Karpas-422 (cell line): ENCODE measurements at regions not wholly inside any gene's neighbourhood (a gene's known extent, or its start where the extent isn't known, plus 50 kb on each side); places are given as distances from the start of the nearest gene placed in this dataset.
"Not testable (repeated sequence)": the region's sequence is repeated elsewhere in the genome, so short reads cannot be mapped to it uniquely, and the experiment has no call there.

Experiments used
- DNase-seq: peaks from one replicate; pipeline ENCODE4 v3.0.0-alpha.2; 2015
- H2AFZ ChIP-seq: fragments of 200-600 bp; sonication (generic); 2 replicates; pipeline ENCODE4 v1.6.1; 2014; ENCODE audit warnings: antibody characterized with exemption, low read length, mixed read lengths
- H3K27ac ChIP-seq: fragments of 200-600 bp; sonication (generic); 2 replicates; pipeline ENCODE4 v1.5.1; 2014; ENCODE audit warnings: mild to moderate bottlenecking, low read length, moderate library complexity
- H3K27me3 ChIP-seq: fragments of 200-600 bp; sonication (generic); 2 replicates; pipeline ENCODE4 v1.6.1; 2014; ENCODE audit warnings: low read length, mixed read lengths
- H3K36me3 ChIP-seq: fragments of 200-600 bp; sonication (generic); 2 replicates; pipeline ENCODE4 v1.6.1; 2014; ENCODE audit warnings: low read length, mixed read lengths; ENCODE audit not compliant: insufficient read depth
- H3K4me1 ChIP-seq: fragments of 200-600 bp; sonication (generic); 2 replicates; pipeline ENCODE4 v1.6.1; 2014; ENCODE audit warnings: mild to moderate bottlenecking, low read length, mixed read lengths
- H3K4me2 ChIP-seq: fragments of 200-600 bp; sonication (generic); 2 replicates; pipeline ENCODE4 v1.6.1; 2014; ENCODE audit warnings: low read length, low read depth, mild to moderate bottlenecking; ENCODE audit not compliant: poor library complexity, severe bottlenecking
- H3K4me3 ChIP-seq: fragments of 200-600 bp; sonication (generic); 2 replicates; pipeline ENCODE4 v1.5.1; 2014; ENCODE audit warnings: mild to moderate bottlenecking, antibody characterized with exemption, low read length, mixed read lengths
- H3K79me2 ChIP-seq: fragments of 200-600 bp; sonication (generic); 2 replicates; pipeline ENCODE4 v1.6.1; 2014; ENCODE audit warnings: mild to moderate bottlenecking, low read length, mixed read lengths
- H3K9ac ChIP-seq: fragments of 200-600 bp; sonication (generic); 2 replicates; pipeline ENCODE4 v1.6.0; 2014; ENCODE audit warnings: low read length
- H3K9me2 ChIP-seq: fragments of 200-600 bp; sonication (generic), shearing (Covaris generic); replicated peaks from 2 replicates; pipeline ENCODE4 v1.6.0; 2014; ENCODE audit warnings: mild to moderate bottlenecking, low read length, moderate library complexity; ENCODE audit not compliant: insufficient read depth
- H3K9me3 ChIP-seq: fragments of 300-700, 200-600 bp; sonication (generic); 2 replicates; pipeline ENCODE4 v1.6.1; 2014; ENCODE audit warnings: low read length, mixed read lengths
- H4K20me1 ChIP-seq: fragments of 200-600 bp; sonication (generic); 2 replicates; pipeline ENCODE4 v1.6.1; 2014; ENCODE audit warnings: mild to moderate bottlenecking, antibody characterized with exemption, low read length, low read depth; ENCODE audit not compliant: insufficient read depth

DNA sequence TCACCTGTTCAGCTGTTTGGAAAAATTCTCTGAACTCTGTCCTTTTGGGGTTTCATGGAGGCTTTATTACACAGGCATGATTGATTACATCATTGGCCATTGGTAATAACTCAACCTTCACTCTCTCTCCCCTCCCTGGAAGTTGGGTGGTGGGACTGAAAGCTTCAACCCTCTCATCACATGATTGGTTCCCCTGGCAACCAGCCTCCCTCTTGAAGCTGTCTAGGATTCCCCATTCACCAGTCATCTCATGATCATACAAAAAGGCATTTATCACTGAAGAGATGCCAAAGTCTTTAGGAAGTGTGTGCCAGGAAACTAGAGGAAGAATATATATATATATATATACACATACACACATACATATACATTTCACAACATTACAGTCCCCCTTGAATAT, 228.5 kb downstream of the ZNF326 start:
- no peaks in the 10 kb centered on the region for H3K9me3 ChIP-seq
- H2AFZ ChIP-seq, result no peak overlapping the region
- H3K79me2 ChIP-seq, result no peaks in the 10 kb centered on the region
- H3K36me3 ChIP-seq, result no peaks in the 10 kb centered on the region
- no peak for DNase-seq
- no peak overlapping the region for H3K9ac ChIP-seq
- no peak overlapping the region for H3K4me2 ChIP-seq
- no peak overlapping the region for H3K27ac ChIP-seq
- H4K20me1 ChIP-seq, result no peaks in the 10 kb centered on the region
- no peaks in the 10 kb centered on the region for H3K4me1 ChIP-seq
- no peaks in the 10 kb centered on the region for H3K9me2 ChIP-seq
- no peaks in the 10 kb centered on the region for H3K27me3 ChIP-seq
- no peak overlapping the region for H3K4me3 ChIP-seq

DNA sequence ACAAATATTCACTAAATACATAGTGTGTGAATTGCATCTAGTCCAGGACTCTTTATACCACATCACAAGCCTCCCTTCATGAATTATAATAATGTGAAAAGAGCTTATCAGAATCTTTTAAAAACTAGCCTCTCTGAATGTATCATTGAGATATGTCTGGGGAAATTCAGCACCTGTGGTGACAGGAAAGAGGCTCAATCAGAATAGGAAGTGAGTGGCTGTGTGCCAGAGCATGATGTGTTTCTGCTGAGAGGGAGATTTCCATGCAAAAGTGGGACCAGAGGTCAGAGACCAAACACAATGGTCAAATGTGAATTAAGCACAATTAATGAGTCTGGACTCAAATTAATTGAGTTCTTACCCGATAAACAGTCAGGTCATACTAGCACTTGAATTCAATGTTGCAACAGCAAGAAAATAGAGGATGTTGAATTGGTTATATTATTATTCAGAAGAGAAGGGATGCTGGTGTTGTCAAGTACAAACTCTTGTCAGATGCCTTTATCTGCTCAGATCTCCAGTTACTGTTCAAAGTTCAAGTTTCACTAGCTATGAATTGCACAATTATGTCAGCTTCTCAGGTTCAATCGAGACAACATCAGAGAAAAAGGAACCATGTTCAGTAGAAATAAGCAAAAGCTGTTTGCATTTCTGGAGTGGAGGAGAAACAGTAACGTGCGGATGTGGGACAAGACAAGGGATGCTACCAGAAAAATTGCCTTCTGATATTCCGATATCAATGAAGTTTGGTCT, 226.2 kb downstream of the ZNF326 start:
- Histone ChIP-seq H3K4me2 (no peak overlapping the region), H3K9me3 (no peaks in the 10 kb centered on the region), H3K27me3 (no peaks in the 10 kb centered on the region), H3K79me2 (no peaks in the 10 kb centered on the region), H2AFZ (no peak overlapping the region), H3K9ac (no peak overlapping the region), H3K4me3 (no peak overlapping the region), H3K9me2 (no peaks in the 10 kb centered on the region), H3K27ac (no peak overlapping the region), H3K4me1 (no peaks in the 10 kb centered on the region), H4K20me1 (no peaks in the 10 kb centered on the region), H3K36me3 (no peaks in the 10 kb centered on the region)
- no peak for DNase-seq

DNA sequence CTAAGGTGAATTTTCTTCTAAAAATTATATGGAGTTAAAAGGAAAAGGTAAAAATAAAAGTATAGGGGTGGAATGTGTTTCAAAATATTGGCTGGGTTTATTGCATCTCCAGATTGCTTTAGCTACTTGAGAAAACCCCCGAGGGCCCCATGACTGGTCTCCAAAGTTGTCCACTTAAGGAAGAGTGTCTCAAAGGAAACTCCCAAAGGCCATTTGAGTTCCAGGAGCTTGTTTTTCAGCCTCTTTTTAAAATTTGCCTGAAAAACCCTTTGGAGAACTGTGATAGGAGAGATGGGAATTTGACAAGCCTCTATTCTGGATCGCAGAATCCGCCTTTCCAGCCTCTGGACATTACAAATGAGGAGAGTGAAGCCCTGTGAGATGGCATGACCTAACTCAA, 225.6 kb downstream of the ZNF326 start:
- Histone ChIP-seq H3K9ac (no peak overlapping the region), H3K9me2 (no peaks in the 10 kb centered on the region), H3K4me2 (no peak overlapping the region), H3K27me3 (no peaks in the 10 kb centered on the region), H3K9me3 (no peaks in the 10 kb centered on the region), H2AFZ (no peak overlapping the region), H3K4me3 (no peak overlapping the region), H3K27ac (no peak overlapping the region), H3K36me3 (no peaks in the 10 kb centered on the region), H4K20me1 (no peaks in the 10 kb centered on the region), H3K4me1 (no peaks in the 10 kb centered on the region), H3K79me2 (no peaks in the 10 kb centered on the region)
- no peak for DNase-seq

DNA sequence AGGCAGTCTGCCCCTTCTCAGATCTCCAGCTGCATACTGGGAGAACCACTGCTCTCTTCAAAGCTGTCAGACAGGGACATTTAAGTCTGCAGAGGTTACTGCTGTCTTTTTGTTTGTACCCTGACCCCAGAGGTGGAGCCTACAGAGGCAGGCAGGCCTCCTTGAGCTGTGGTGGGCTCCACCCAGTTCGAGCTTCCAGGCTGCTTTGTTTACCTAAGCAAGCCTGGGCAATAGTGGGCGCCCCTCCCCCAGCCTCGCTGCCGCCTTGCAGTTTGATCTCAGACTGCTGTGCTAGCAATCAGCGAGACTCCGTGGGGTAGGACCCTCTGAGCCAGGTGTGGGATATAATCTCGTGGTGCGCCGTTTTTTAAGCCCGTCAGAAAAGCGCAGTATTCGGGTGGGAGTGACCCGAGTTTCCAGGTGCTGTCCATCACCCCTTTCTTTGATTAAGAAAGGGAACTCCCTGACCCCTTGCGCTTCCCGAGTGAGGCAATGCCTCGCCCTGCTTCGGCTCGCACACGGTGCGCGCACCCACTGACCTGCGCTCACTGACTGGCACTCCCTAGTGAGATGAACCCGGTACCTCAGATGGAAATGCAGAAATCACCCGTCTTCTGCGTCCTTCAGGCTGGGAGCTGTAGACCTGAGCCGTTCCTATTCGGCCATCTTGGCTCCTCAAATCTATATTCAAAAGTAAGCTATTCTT, 224.4 kb downstream of the ZNF326 start:
- not testable (repeated sequence) for H4K20me1 ChIP-seq, H3K4me3 ChIP-seq, H3K4me1 ChIP-seq, H2AFZ ChIP-seq, H3K27ac ChIP-seq, H3K36me3 ChIP-seq, H3K9ac ChIP-seq, H3K27me3 ChIP-seq, DNase-seq, H3K79me2 ChIP-seq, H3K9me2 ChIP-seq, H3K4me2 ChIP-seq, H3K9me3 ChIP-seq

DNA sequence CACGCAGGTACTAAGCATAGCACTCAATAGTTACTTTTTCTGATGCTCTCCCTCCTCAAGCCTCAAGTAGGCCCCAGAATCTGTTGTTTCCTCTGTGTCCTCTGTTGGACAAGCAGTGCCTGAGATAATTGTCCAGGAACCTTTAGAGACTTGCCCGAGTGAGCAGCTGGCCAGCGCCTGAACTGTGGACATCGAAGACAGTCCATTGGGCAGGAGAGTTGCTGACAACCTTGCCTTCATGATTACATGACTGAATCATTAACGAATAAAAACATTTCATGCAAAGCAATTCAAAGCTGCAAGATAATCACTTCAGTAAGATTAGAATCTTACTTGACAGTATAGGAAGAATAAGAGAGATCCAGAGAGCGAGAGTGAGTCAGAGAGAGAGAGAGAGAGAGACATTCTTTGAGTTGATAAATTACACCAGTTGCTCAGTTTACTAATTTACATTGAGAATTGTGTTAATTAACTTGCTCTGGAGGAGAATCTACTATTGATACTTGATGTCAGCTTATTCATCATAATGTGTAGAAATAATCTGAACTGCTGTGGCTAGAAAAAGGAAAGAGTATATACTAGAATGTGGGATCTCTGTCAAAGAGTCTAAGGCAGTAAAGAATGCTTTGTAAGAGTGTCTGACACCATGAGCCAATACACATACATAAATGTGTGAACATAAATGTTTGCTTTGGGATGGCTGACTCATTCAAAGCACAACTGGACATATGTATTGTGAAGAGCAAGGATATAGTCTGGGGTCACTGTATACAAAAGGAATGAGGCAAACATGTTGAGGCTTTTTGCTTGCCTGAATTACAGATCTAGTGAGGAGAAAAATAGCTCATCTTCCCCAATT, 216.0 kb downstream of the ZNF326 start:
- H4K20me1 ChIP-seq, result no peaks in the 10 kb centered on the region
- no peaks in the 10 kb centered on the region for H3K36me3 ChIP-seq
- H3K4me1 ChIP-seq, result no peaks in the 10 kb centered on the region
- H3K4me2 ChIP-seq, result no peak overlapping the region
- H3K27ac ChIP-seq, result no peak overlapping the region
- H2AFZ ChIP-seq, result no peak overlapping the region
- H3K9ac ChIP-seq, result no peak overlapping the region
- H3K79me2 ChIP-seq, result no peaks in the 10 kb centered on the region
- no peaks in the 10 kb centered on the region for H3K9me2 ChIP-seq
- DNase-seq, result no peak
- H3K4me3 ChIP-seq, result no peak overlapping the region
- H3K9me3 ChIP-seq, result no peaks in the 10 kb centered on the region
- no peaks in the 10 kb centered on the region for H3K27me3 ChIP-seq

DNA sequence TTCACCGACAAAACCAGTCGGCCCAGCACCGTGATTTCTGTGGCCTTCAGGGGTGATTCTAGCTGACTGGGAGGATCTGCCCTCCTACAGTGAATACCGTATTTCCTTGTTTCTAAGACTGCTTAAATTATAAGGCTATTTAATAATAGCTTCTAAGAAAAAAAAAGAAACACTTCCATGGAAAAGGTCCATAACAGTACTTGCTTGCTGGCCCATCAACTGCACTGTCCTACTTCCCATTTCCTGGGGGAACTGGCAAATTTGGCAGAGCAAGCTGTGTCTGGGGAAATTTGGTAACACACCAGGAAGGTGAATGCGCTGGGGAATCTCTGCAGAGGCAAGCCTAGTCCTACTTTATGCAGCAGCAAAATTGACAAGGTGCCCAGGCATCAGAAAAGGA, 214.0 kb downstream of the ZNF326 start:
- Histone ChIP-seq H3K4me1 (no peaks in the 10 kb centered on the region), H3K79me2 (no peaks in the 10 kb centered on the region), H3K4me3 (no peak overlapping the region), H3K27me3 (no peaks in the 10 kb centered on the region), H3K4me2 (no peak overlapping the region), H3K9ac (no peak overlapping the region), H3K9me2 (no peaks in the 10 kb centered on the region), H3K9me3 (no peaks in the 10 kb centered on the region), H3K36me3 (no peaks in the 10 kb centered on the region), H2AFZ (no peak overlapping the region), H4K20me1 (no peaks in the 10 kb centered on the region), H3K27ac (no peak overlapping the region)
- DNase-seq, result no peak

DNA sequence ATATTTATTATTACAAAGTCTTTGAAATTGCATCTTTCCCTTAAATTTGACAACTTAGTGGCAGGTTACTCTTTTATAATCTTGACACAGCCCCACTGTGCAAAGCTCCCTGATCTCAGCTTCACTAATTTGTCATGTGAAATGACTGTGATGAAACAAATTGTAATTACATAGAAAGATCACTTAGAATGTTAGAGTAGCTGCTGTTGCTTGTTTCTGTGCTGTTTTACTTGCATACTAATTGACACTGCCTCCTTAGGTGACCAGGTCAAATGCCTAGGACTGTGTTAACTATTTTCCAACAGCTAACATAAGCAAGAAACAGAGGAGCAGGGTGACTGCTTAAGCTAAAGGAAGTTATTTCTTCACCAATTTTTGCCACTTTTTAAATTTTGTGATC, 211.3 kb downstream of the ZNF326 start:
- H3K27ac ChIP-seq, result no peak overlapping the region
- H3K4me3 ChIP-seq, result no peak overlapping the region
- H3K9me3 ChIP-seq, result no peaks in the 10 kb centered on the region
- no peaks in the 10 kb centered on the region for H3K36me3 ChIP-seq
- H3K9ac ChIP-seq, result no peak overlapping the region
- H3K27me3 ChIP-seq, result no peaks in the 10 kb centered on the region
- no peaks in the 10 kb centered on the region for H3K9me2 ChIP-seq
- H2AFZ ChIP-seq, result no peak overlapping the region
- no peaks in the 10 kb centered on the region for H3K79me2 ChIP-seq
- no peak overlapping the region for H3K4me2 ChIP-seq
- no peak for DNase-seq
- H4K20me1 ChIP-seq, result no peaks in the 10 kb centered on the region
- H3K4me1 ChIP-seq, result no peaks in the 10 kb centered on the region

DNA sequence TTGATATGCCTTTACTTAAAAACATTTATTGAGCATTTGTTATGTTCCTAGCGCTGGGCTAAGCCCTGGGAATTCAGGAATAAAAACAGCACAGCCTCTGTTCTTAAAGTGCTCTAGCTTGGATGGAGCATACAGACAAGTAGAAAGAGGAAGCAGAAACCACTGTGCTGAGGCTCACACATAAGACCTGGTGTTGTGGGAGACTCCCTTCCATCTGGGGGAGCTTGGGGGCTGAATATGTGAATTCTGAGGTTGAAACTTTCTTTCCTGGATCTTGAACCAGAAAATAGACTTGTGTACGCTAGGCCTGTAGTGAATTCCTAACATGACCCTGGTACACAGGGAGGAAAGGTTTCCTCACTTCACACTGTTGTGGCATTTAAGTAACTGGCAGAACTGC, 209.9 kb downstream of the ZNF326 start:
- no peak overlapping the region for H3K4me2 ChIP-seq
- H3K79me2 ChIP-seq, result no peaks in the 10 kb centered on the region
- no peak overlapping the region for H3K27ac ChIP-seq
- H3K4me3 ChIP-seq, result no peak overlapping the region
- DNase-seq, result no peak
- no peaks in the 10 kb centered on the region for H3K4me1 ChIP-seq
- no peaks in the 10 kb centered on the region for H4K20me1 ChIP-seq
- H3K9me3 ChIP-seq, result no peaks in the 10 kb centered on the region
- no peaks in the 10 kb centered on the region for H3K9me2 ChIP-seq
- no peak overlapping the region for H2AFZ ChIP-seq
- no peak overlapping the region for H3K9ac ChIP-seq
- H3K36me3 ChIP-seq, result no peaks in the 10 kb centered on the region
- H3K27me3 ChIP-seq, result no peaks in the 10 kb centered on the region
